H1 (cell line): ENCODE measurements at regions not wholly inside any gene's neighbourhood (a gene's known extent, or its start where the extent isn't known, plus 50 kb on each side); places are given as distances from the start of the nearest gene placed in this dataset.

ENCODE experiments used
- BCL11A ChIP-seq, 2 experiments: IDR thresholded peaks; one replicate each; pipeline ENCODE4 v1.6.1; 2011; ENCODE audit warnings: low read depth in 2 of 2, low read length in 2 of 2, mild to moderate bottlenecking in 2 of 2
- POU5F1 ChIP-seq: IDR thresholded peaks from 2 replicates; pipeline ENCODE4 v1.6.1; 2011; ENCODE audit warnings: low read depth, mild to moderate bottlenecking, low read length, moderate library complexity
- SIRT6 ChIP-seq: IDR thresholded peaks from one replicate; pipeline ENCODE4 v1.7.1; 2012; ENCODE audit warnings: low read length, inconsistent platforms
- TAF7 ChIP-seq: optimal IDR thresholded peaks from 2 replicates; pipeline ENCODE3; 2011; ENCODE audit warnings: low read depth, mild to moderate bottlenecking, inconsistent platforms, low read length, moderate library complexity, borderline replicate concordance
- TF ChIP-seq, protein P1 (sequence below): IDR thresholded peaks from 2 replicates; pipeline ENCODE4 v1.6.1; 2011; ENCODE audit warnings: low read depth, mild to moderate bottlenecking, low read length; ENCODE audit not compliant: insufficient read depth

- TF ChIP-seq, protein P1, sequence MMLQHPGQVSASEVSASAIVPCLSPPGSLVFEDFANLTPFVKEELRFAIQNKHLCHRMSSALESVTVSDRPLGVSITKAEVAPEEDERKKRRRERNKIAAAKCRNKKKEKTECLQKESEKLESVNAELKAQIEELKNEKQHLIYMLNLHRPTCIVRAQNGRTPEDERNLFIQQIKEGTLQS = no peak
- TF ChIP-seq POU5F1 (no peak), BCL11A (IDR thresholded peaks at IDR 0.05; ENCODE audit: low read depth in 2 of 2, low read length in 2 of 2) (no peak), SIRT6 (no peak), TAF7 (no peak)
These were observed 383.4 kb downstream of the BRINP1 start (continued) for GRCh38 chr9:118985851-118986250.
